CD4-positive, alpha-beta T cell treated with Interleukin-4 for 4 hours (primary cell): ENCODE measurements at regions not wholly inside any gene's neighbourhood (a gene's known extent, or its start where the extent isn't known, plus 50 kb on each side); places are given as distances from the start of the nearest gene placed in this dataset.

Source experiments
- DNase-seq: peaks from one replicate; pipeline ENCODE4 v3.0.0-alpha.2; 2020

- DNase-seq, result no peak
These were observed 192.1 kb upstream of the MKI67 start for GRCh38 chr10:128318366-128318765.

DNA sequence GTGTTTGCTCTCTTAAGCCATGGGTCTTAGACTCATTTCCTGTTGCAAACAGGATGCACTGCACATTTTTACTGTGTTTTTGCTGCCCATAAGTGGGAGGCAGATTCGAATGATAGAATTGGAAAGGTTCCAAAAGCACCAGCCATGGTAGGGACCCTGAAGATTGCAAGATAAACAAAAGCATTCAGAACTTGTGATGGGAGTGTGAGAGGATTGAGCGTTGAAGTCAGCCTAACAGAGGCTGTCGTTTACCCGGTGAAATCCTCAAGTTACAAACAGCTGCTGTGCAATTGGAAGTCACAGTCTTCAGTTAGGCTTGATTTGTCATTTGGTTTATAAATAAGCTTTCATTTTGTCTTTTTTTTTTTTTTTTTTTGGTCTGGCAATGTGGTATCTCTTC, 192.7 kb upstream of the MKI67 start:
- DNase-seq, result no peak

GRCh38 chr10:128322106-128322505, 195.9 kb upstream of the MKI67 start:
- DNase-seq, result no peak

DNA sequence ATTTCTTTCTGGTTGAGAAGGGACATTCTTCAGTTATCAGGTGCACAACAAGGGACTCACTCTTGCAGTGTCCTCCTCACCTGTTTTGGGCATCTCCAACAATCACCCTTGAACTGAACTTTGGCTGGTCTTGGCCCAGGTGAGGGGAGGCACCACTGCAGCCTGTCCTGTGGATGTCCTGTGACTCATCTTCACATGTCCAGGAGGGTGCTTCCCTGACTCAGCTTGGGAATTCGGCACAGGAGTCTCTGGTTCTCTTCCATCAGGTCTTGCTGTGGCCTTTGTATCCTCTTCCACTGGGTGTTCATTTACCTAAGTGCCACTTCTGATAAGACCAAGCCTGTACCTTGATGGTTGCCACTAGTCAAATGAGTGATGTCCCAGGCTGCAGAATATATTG, 196.7 kb upstream of the MKI67 start:
- DNase-seq, result no peak

DNA sequence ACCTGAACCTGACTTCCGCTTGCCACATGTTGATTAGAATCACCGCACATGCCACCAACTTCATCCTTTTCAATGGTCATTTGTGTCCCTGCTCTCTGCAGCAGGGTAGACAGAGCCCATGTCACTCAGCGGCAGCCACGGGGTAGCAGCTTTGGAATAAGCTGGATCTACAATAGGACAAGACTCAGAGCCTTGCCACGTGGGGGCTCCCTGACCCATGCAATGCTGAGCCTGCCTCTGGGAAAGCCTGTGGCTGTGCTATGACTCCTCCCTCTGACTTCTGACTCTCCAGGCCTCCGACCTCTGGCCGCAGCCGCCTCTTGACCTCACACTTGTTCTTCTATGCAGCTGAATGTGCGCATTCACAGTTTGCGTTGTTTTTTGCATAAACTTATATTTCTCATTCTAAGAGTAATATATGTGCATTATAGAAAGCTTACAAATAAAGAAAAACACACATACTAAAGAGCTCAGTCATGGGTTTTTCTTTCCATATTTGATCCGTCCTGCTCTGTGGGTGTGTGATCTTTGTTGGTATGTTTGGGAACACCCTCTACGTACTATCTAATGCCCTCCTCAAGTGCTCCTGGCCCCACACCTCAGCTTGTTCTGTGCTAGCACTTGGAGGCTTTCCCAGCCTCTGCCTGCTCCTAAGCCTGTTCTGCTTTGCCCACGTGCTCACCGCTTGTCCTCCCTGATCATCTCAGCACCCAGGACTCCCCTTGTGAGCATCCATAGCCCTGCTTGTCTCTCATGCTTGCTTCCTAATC, 198.0 kb upstream of the MKI67 start:
- DNase-seq, result no peak

DNA sequence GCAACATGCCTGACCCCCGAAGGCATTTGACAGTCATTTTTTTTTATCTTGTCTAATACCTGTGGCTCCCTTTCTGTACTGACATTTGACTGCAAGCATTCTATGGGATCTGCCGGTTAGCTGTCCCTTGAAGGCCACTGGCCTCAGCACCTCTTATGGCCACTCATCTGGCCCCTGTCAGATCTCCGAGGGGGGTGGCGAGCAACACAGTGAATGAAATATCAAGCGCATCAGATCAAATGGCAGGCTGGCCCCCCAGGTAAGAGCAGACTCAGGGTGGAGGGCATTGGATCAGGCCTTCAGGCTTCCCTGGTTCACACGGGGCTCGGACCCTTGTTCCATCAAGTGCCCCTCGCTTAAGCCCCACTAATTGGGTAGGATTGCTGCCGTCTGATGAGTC, 199.6 kb upstream of the MKI67 start:
- DNase-seq, result no peak

- no peak for DNase-seq
These were observed 200.0 kb upstream of the MKI67 start for GRCh38 chr10:128326251-128326650.

DNA sequence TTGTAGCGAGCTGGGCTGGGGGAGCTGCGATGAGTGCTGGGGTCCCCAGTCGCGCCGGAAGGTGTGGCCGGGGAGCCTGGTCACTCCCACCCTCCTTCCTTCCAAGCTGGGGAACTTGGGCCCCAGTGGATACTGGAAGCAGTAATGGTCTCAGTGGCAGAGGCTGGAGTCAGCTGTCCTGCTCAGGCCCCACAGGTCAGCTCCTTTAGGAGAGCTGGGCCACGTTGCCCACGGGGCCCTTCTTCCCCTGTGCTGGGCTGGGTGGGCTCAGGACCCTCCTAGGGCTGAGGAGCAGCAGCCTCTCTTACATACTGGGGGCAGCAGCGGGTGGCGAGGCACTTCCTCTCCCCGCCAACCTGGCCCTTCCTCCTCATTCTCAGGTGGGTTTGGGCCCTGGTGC, 200.6 kb upstream of the MKI67 start:
- DNase-seq, result no peak

DNA sequence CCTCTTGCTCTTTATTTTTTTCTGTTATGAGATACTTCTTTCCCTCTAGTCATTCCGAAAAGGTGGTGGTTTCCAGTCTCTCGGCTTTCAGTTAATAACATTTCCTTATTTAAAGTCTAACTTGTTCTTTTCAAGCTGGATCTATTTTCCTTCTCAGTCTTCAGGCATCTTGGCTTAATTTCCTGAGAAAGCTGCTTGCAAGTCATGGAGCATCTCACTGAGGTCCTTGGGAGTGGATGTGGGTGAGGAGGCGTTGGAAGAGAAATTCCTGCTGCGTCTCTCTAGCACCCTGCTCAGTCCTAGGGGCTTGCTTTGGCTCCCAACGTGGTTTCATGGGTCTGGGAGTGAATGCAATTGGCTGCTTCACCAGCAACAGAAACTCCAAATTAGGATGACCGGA, 210.2 kb upstream of the MKI67 start:
- DNase-seq, result no peak

DNA sequence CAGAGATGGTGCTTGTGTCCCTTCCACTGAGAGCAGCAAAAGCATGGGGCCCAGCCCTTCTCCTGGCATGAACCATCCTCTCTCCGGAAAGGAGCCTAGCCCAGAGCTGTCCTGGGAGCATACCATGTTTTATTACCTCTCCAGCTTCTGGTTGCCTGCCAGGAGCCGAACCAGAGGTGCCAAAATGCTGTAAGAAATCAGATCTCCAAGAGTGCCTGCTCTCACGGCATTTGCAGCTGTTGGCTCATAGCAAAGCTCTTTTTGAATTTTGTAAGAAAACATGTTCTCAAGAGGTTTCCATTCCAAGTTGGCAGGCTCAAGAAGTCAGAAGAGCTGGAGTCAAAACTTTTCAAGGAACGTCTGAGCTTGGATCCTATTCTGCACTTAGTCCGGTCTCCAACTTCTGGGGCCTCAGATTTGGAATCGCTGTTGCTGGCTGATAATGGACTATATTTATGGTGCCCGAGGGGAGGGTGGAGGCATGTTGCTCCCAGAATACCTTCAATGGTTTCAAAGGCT, 211.7 kb upstream of the MKI67 start:
- no peak for DNase-seq

GRCh38 chr10:128338951-128339350, 212.7 kb upstream of the MKI67 start:
- no peak for DNase-seq

DNA sequence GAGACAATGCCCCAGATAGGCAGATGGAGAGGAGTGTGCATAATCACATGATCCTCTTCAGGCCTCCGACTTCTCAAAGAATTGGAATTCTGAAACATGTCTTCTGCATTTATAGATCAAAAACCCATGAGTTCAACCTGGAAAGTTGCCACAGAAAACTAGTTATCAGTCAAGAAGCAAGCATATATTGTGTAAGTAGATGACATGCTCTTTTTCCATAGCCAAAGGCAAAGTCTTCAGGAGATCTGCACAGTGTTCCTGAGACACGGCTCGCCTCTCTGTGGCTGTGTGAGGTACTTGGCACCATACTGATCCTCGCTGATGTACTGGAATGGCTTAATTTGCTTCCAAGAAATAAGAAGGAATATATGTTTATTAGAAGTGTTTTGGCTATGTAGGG, 213.5 kb upstream of the MKI67 start:
- DNase-seq, result no peak

- DNase-seq, result no peak
These were observed 219.1 kb upstream of the MKI67 start for GRCh38 chr10:128345353-128345752.

DNA sequence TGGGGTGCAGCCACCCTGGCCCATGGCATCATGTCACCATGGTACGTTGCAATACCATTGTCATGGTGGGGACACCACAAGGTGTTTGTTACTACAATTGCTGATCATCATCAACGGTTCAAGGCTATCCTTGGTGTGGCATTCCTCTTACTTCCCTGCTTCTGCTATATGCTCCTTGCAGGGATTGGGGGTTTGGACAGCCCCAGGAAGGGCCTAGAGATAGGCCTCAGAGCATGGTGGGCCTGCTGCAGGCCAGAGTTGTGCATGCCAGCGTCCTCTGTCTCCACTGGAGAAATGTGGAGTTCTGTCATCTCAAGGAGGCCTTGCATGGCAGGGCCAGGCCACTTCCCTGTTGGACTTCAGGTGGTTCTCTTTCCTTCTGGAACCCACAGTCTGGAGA, 234.6 kb upstream of the MKI67 start:
- no peak for DNase-seq

DNA sequence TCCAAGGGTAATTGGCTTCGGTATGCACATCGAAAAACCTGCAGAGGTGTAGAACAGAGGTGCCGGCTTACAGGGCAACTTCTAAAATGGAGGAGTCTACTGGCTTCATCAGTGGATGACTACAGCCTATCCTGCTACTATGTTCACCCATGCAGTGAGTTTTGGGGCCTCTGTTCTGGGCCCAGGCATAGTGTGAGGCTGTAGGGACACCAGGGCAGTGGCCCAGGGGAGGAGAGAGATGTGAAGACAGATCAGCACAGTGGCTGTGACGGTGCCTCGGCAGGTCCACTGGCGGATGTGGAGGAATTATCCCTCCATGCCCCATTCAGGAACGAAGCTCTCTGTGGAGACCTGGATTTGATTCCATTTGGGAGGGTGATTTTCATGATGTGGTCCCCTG, 235.3 kb upstream of the MKI67 start:
- no peak for DNase-seq

GRCh38 chr10:128362514-128362913, 236.3 kb upstream of the MKI67 start:
- DNase-seq, result no peak

DNA sequence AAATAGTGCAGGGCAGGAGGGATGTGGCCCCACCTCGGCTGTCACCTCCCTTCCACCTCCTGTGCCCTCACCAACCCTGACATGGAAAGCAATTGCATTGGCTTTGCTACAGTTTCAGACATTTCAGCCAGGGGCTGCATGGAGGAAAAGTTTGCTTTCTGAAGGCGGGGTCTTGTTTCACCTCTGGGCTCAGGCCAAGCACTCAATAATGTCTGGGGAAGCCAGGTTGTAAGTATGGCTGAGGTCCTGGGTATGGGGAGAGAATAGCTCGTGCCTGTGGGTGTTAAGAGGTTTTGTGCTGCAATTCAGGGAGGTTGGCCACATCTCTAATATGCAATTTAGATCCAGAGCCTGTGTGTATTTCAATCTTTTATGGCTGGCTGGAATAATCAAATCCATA, 238.4 kb upstream of the MKI67 start:
- DNase-seq, result no peak

- no peak for DNase-seq
These were observed 239.0 kb upstream of the MKI67 start for GRCh38 chr10:128365156-128365725.

DNA sequence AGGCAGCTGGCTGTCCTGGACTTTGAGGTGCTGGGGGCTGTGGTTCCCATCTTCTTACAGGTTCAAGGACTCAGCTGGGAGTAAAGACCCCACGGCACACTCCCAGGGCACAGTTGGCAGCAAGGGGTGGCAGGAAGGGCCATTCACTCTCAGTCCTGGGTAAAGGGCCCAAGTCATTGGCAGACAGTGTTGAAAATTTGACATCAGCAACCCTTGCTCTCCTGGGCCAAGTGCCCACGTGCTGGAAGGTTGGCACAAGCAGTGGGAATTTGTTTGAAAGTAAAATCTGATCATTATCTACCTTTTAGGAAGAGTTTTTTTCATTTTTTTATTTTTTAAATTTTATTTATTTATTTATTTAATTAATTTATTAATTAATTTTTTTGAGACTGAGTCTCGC, 241.6 kb upstream of the MKI67 start:
- no peak for DNase-seq

GRCh38 chr10:128369101-128369650, 243.0 kb upstream of the MKI67 start:
- DNase-seq, result no peak

DNA sequence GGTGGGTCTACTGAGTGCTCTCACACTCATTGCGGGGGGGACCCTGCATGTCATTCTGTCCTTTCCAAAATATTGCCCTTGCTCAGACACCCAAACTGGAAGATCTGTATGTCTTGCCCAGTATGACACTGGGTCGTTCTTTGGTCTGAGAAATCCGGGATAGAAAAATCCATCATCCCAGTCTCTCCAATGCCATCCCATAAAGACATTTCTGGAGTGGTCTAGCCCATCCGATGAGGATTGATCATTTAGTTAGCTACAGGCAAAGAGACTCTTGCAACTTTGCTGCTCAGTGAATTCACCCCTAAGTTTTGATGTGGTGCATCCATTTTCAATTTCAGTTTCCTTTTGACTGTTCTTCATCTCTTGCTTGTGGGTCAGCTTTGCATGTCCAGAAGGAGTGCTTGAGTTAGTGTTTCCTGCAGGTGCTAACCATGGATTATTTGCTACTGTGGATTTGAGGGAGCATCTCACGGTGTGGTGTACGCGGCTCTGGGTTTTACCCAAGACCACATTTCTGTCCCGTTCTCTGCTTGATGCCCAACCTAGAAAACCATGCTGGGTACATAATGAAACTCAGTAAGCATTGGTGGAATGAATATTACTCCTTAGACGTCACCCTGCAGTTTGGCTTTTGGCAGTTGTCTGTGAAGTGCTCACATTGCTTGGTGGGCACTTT, 247.0 kb upstream of the MKI67 start:
- DNase-seq, result no peak

DNA sequence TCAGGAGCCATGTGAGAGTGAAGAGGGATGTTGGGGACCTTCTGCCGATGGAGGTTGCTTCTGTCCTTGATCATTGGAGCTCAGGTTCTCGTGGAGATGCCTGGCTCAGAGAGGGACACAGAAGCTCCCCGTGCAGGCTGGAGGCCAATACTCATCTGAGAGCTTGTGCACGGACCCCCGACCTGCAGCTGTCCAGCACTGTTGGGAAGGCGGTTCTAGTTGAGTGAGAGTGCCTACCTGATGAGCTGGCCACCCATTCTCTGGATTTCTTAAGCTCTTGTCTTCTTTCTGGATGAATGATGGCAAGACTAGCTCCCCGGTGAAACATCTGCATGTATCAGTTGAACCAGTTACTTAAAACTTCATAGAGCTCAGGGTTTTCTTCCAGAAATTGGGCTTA, 247.6 kb upstream of the MKI67 start:
- no peak for DNase-seq

- DNase-seq, result no peak
These were observed 248.9 kb upstream of the MKI67 start for GRCh38 chr10:128375171-128375570.
